Endodermal cell (in vitro differentiated cells): ENCODE measurements at regions not wholly inside any gene's neighbourhood (a gene's known extent, or its start where the extent isn't known, plus 50 kb on each side); places are given as distances from the start of the nearest gene placed in this dataset.

Source experiments
- DNase-seq: peaks from one replicate; pipeline ENCODE4 v3.0.0-alpha.2; 2017
- H3K27ac ChIP-seq: 2 replicates; pipeline ENCODE4 v1.5.1; 2013; ENCODE audit warnings: mild to moderate bottlenecking, low read depth, low read length, moderate library complexity
- H3K27me3 ChIP-seq: 2 replicates; pipeline ENCODE4 v1.6.1; 2013; ENCODE audit warnings: mild to moderate bottlenecking, low read length, moderate library complexity; ENCODE audit not compliant: insufficient read depth, control insufficient read depth, poor library complexity, severe bottlenecking
- H3K36me3 ChIP-seq: 2 replicates; pipeline ENCODE4 v1.7.0; 2013; ENCODE audit warnings: mild to moderate bottlenecking, low read length, moderate library complexity; ENCODE audit not compliant: control insufficient read depth, insufficient read depth
- H3K4me1 ChIP-seq: one replicate; pipeline ENCODE4 v1.7.0; 2013; ENCODE audit warnings: low read length; ENCODE audit not compliant: control insufficient read depth, insufficient read depth
- H3K4me3 ChIP-seq: 2 replicates; pipeline ENCODE4 v1.5.1; 2013; ENCODE audit warnings: mild to moderate bottlenecking, low read length, moderate library complexity
- H3K9ac ChIP-seq: 2 replicates; pipeline ENCODE4 v1.6.1; 2013; ENCODE audit warnings: mild to moderate bottlenecking, low read length, moderate library complexity; ENCODE audit not compliant: poor library complexity, severe bottlenecking; ENCODE audit errors: extremely low read depth
- H3K9me3 ChIP-seq: 2 replicates; pipeline ENCODE4 v1.6.1; 2013; ENCODE audit warnings: mild to moderate bottlenecking, low read length, moderate library complexity; ENCODE audit not compliant: control insufficient read depth
- H3K27ac Mint-ChIP-seq: 2 replicates; pipeline ENCODE4 v1.8.0; 2020; ENCODE audit warnings: mixed read lengths
- H3K27me3 Mint-ChIP-seq: 2 replicates; pipeline ENCODE4 v1.8.0; 2021; ENCODE audit warnings: mild to moderate bottlenecking, mixed read lengths; ENCODE audit not compliant: insufficient read depth
- H3K36me3 Mint-ChIP-seq: 2 replicates; pipeline ENCODE4 v1.8.0; 2020; ENCODE audit warnings: low read depth, mixed read lengths
- H3K4me1 Mint-ChIP-seq: 2 replicates; pipeline ENCODE4 v1.8.0; 2020; ENCODE audit warnings: mixed read lengths
- H3K4me3 Mint-ChIP-seq: 2 replicates; pipeline ENCODE4 v1.8.0; 2020; ENCODE audit warnings: mild to moderate bottlenecking, moderate library complexity, mixed read lengths
- H3K9me3 Mint-ChIP-seq: 2 replicates; pipeline ENCODE4 v1.8.0; 2020; ENCODE audit warnings: mild to moderate bottlenecking, mixed read lengths
- CTCF ChIP-seq: fragments of 200-600 bp; sonication (generic); conservative IDR thresholded peaks from 2 replicates; pipeline ENCODE4 v1.5.0; 2021; ENCODE audit warnings: antibody characterized with exemption, mild to moderate bottlenecking
- WGBS, 2 experiments: methylation state at CpG; one replicate each; pipeline versions ENCODE4 v1.1.5 to v1.1.7; 2013; ENCODE audit warnings: missing lambda C conversion rate in 2 of 2, mixed read lengths in 1 of 2; ENCODE audit not compliant: insufficient coverage in 1 of 2, insufficient read length in 1 of 2; 5-methylcytosine and 5-hydroxymethylcytosine counted together

- DNase-seq: no peak
- no peak overlapping the region for H3K27ac ChIP-seq
- H3K36me3 ChIP-seq: no peaks in the 10 kb centered on the region
- H3K4me1 ChIP-seq: peaks cover 9% of the 10 kb centered on the region
- H3K9ac ChIP-seq: no peak overlapping the region
- peaks cover 47% of the 10 kb centered on the region for H3K27me3 Mint-ChIP-seq
- 86 to 92% methylated on average over 12 to 13 of the region's 13 CpGs for WGBS, 2 experiments
- no peaks in the 10 kb centered on the region for H3K9me3 ChIP-seq
- no peaks in the 10 kb centered on the region for H3K9me3 Mint-ChIP-seq
- peaks cover 9% of the 10 kb centered on the region for H3K4me1 Mint-ChIP-seq
- no peak overlapping the region for H3K4me3 Mint-ChIP-seq
- TF ChIP-seq CTCF: no peak
- no peak overlapping the region for H3K4me3 ChIP-seq
- H3K27me3 ChIP-seq: peaks cover 63% of the 10 kb centered on the region
- H3K27ac Mint-ChIP-seq: no peak overlapping the region
- H3K36me3 Mint-ChIP-seq: no peaks in the 10 kb centered on the region
Measured at GRCh38 chr20:21574443-21574842, 60.6 kb upstream of the NKX2-2 start.

GRCh38 chr20:21573259-21573658 lies 59.4 kb upstream of the NKX2-2 start:
- H3K4me3 Mint-ChIP-seq: no peak overlapping the region
- Histone ChIP-seq H3K36me3 (no peaks in the 10 kb centered on the region), H3K27me3 (peaks cover 59% of the 10 kb centered on the region), H3K9me3 (no peaks in the 10 kb centered on the region), H3K27ac (no peak overlapping the region), H3K4me1 (peaks cover 3% of the 10 kb centered on the region), H3K9ac (no peak overlapping the region), H3K4me3 (no peak overlapping the region)
- H3K27ac Mint-ChIP-seq: no peak overlapping the region
- peaks cover 47% of the 10 kb centered on the region for H3K27me3 Mint-ChIP-seq
- no peaks in the 10 kb centered on the region for H3K9me3 Mint-ChIP-seq
- TF ChIP-seq CTCF: no peak
- no peak for DNase-seq
- 81 to 88% methylated on average over 5 of the region's 5 CpGs for WGBS, 2 experiments
- no peaks in the 10 kb centered on the region for H3K4me1 Mint-ChIP-seq
- no peaks in the 10 kb centered on the region for H3K36me3 Mint-ChIP-seq

- H3K36me3 ChIP-seq: no peaks in the 10 kb centered on the region
- no peaks in the 10 kb centered on the region for H3K9me3 ChIP-seq
- Mint-ChIP-seq H3K27me3 (peaks cover 41% of the 10 kb centered on the region), H3K9me3 (no peaks in the 10 kb centered on the region), H3K27ac (no peak overlapping the region), H3K4me1 (no peaks in the 10 kb centered on the region), H3K36me3 (no peaks in the 10 kb centered on the region), H3K4me3 (no peak overlapping the region)
- WGBS, 2 experiments: 49 to 56% methylated on average over 5 to 14 of the region's 15 CpGs
- H3K4me3 ChIP-seq: no peak overlapping the region
- DNase-seq: peak; percentile 59
- H3K27me3 ChIP-seq: peaks cover 47% of the 10 kb centered on the region
- peak; percentile 98 for TF ChIP-seq CTCF
- H3K4me1 ChIP-seq: peaks cover 3% of the 10 kb centered on the region
- H3K27ac ChIP-seq: no peak overlapping the region
- no peak overlapping the region for H3K9ac ChIP-seq
Measured at GRCh38 chr20:21571841-21572690, 58.2 kb upstream of the NKX2-2 start.
